Right hindlimb (tissue), 1 donor: ENCODE measurements at regions not wholly inside any gene's neighbourhood (a gene's known extent, or its start where the extent isn't known, plus 50 kb on each side); places are given as distances from the start of the nearest gene placed in this dataset.

Experiments used
- DNase-seq: peaks from one replicate; pipeline ENCODE4 v3.0.0-alpha.2; 2018

- no peak for DNase-seq
Measured at GRCh38 chr20:22403632-22404361, 180.6 kb downstream of the FOXA2 start.

GRCh38 chr20:22403022-22403631 lies 181.2 kb downstream of the FOXA2 start:
- no peak for DNase-seq

GRCh38 chr20:22402550-22402949 lies 181.8 kb downstream of the FOXA2 start:
- DNase-seq: no peak

GRCh38 chr20:22400440-22400839 lies 183.9 kb downstream of the FOXA2 start:
- no peak for DNase-seq

- DNase-seq: no peak
Measured at GRCh38 chr20:22394583-22394982, 189.8 kb downstream of the FOXA2 start.

GRCh38 chr20:22390543-22390903 lies 193.8 kb downstream of the FOXA2 start:
- DNase-seq: no peak

GRCh38 chr20:22389836-22390542 lies 194.4 kb downstream of the FOXA2 start:
- no peak for DNase-seq

- no peak for DNase-seq
Measured at GRCh38 chr20:22387452-22387851, 196.9 kb downstream of the FOXA2 start.

GRCh38 chr20:22386306-22386623 lies 198.1 kb downstream of the FOXA2 start:
- no peak for DNase-seq

- no peak for DNase-seq
Measured at GRCh38 chr20:22385602-22386305, 198.6 kb downstream of the FOXA2 start.

- no peak for DNase-seq
Measured at GRCh38 chr20:22384978-22385377, 199.4 kb downstream of the FOXA2 start.

- DNase-seq: no peak
Measured at GRCh38 chr20:22383156-22383555, 201.2 kb downstream of the FOXA2 start.

- no peak for DNase-seq
Measured at GRCh38 chr20:22382742-22383141, 201.6 kb downstream of the FOXA2 start.

- DNase-seq: no peak
Measured at GRCh38 chr20:22381812-22382416, 202.5 kb downstream of the FOXA2 start.

- no peak for DNase-seq
Measured at GRCh38 chr20:22379472-22379871, 204.9 kb downstream of the FOXA2 start.

- no peak for DNase-seq
Measured at GRCh38 chr20:22374678-22375590, 209.4 kb downstream of the FOXA2 start.

GRCh38 chr20:22374066-22374465 lies 210.3 kb downstream of the FOXA2 start:
- no peak for DNase-seq

- no peak for DNase-seq
Measured at GRCh38 chr20:22373164-22373895, 211.0 kb downstream of the FOXA2 start.

GRCh38 chr20:22371843-22372242 lies 212.5 kb downstream of the FOXA2 start:
- DNase-seq: no peak

- DNase-seq: no peak
Measured at GRCh38 chr20:22370137-22370536, 214.2 kb downstream of the FOXA2 start.

GRCh38 chr20:22369100-22369499 lies 215.3 kb downstream of the FOXA2 start:
- no peak for DNase-seq
